DMS79 (cell line): ENCODE measurements at regions not wholly inside any gene's neighbourhood (a gene's known extent, or its start where the extent isn't known, plus 50 kb on each side); places are given as distances from the start of the nearest gene placed in this dataset.

ENCODE experiments used
- DNase-seq: peaks from one replicate; lab custom pipeline; 2025; lab: John Stamatoyannopoulos, UW

DNA sequence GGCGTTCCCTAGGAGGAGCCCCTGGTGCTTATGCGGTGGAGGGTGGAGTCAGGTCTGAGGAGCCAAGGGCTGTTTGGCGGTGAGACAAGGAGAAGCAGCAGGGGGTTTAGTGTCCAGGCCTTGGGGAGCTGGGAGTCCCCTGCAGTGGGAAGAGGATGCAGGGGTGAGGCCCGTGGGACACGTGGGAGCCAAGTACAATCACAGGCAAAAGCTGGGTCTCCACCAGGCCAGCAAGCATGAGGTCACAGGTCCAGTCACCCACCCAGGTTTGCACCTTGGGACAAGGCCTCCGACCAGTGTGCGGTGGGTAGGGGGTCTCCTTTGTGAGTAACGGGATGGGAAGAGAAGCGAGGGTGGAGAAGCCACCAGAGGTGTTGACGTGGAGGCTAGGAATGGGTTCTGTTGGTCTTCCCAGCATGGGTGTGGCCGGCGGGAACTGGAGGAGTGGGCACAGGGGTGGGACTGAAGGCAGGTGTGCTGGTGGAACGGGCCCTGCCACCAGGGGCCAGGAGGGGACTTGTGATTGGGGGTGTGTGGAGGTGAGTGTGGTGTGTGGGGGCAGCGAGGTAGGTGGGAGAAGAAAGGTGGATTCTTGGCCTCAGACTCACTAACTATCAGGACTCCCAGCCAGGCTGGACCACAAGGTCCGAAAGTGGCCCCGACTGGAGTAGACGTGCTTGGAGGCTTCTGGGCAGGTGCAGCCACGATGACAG is 953.6 kb downstream of the TBC1D22A start:
- no peak for DNase-seq

DNA sequence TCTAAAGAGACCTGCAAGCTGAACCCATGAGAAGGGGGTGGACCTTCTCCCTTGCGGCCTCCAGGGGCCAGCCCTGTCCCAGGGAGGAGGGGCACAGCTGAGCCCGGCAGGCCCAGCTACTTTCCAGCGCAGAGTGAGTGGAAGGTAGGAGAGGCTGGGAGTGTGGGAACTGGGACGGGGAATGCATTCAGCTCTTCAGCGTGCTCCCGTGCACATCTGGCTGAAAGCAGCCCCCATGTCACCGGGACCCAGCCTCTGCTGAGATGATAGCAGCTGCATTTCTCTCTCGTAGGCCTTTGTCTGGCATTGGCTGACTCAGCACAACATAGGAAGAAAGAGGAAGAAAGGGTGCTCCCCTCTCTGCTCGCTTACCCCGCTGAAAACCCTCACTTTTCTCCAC is 951.5 kb downstream of the TBC1D22A start:
- no peak for DNase-seq

DNA sequence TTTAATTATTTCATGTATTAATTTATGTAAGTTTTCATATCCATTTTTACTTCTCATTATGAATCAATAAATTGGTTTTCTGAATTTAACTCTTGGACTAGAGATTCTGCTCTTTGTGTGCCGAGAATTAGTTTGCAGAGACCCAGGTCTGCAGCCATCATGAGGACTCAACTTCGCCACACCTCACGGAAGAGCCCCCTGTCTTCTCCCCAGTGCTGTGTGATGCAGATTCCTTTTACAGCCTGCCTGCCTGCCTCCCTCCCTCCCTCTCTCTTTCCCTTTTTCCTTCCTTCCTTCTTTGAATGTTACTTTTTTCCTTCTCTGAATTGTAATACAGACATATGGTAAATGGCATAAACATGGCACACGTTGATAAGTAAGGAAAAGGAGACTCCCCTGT is 947.7 kb downstream of the TBC1D22A start:
- no peak for DNase-seq

DNA sequence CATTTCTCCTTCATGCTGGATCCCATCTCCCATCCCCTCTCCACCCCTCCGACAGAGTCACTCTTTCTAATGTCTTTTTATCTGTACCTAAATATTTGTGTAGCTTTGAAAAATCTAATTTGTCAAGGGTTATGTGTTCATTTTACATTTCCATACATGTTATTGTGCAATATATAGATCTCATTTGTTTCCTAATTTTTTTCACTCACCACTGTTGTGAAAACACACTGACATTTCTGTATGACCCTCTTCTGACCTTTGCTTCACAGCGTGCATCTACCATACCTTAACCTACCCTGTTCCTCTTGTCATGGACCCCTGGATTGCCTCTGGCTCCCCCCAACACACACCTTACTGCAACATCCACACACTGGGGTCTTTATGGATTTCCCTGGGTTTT is 942.9 kb downstream of the TBC1D22A start:
- no peak for DNase-seq

DNA sequence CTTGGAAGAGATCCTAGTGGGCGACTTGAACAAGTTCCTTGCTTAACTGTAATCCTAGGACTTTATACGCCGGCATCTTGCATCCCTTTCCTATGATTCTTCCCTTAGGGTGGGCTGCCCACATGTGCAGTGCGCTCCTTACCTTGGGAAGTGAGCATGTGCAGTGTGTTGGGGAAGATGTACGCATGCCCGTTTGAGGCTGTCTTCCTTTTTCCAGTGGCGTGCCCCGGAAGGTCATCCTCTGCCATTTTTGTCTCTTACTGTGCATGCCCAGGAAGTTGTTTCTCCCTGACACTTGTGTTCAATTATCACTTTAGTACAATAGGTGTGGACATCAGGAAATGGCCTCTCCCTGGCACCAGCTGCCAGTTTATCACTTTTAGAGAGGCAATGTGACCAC is 936.5 kb downstream of the TBC1D22A start:
- no peak for DNase-seq

DNA sequence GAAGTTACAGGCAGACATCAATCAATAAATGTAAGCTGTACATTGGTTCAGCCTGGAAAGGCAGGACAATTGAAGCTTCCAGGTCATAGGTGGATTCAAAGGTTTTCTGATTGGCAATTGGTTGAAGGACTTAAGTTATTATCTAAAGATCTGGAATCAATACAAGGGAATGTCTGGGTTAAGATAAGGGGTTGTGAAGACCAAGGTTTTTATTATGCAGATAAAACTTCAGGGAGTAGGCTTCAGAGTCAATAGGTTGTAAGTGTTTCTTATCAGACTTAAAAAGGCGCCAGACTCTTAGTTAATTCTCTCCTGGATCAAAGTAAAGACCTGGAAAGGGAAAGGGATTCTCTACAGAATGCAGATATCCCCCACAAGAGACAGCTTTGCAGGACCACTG is 935.4 kb downstream of the TBC1D22A start:
- no peak for DNase-seq

DNA sequence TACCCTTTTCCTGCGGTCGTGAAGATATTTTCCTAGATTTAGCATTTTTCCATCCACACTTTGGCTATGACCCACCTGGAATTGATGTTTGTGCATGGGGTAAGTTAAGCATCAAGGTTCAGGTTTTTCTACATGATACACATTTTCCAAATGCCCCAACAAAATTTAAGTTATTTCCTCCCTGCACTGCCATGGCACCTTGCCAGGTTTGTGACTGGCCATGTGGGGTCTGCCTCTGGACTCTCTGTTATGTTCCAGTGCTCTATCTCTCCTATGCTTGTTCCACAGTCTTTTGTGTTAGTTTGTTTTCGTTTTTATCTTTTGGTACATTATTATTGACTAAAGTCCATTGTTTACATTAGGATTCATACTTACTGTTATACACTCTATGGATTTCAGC is 934.3 kb downstream of the TBC1D22A start:
- no peak for DNase-seq

DNA sequence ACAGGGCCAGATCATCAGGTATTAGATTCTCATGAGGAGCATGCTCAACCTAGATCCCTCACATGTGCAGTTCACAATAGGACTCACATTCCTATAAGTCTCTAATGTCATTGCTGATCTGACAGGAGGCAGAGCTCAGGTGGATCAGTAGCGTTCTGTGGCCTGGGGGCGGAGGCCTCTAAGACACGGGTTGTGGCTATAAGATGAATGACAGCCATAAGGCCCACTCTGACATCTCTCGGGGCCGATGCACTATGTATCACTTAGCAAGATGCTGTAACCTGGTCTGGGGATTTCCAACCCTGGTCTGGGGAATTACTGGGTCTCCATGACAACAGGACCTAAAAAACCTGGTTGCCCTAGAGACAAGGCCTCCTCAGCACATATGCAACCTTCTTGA is 932.7 kb downstream of the TBC1D22A start:
- DNase-seq: no peak

DNA sequence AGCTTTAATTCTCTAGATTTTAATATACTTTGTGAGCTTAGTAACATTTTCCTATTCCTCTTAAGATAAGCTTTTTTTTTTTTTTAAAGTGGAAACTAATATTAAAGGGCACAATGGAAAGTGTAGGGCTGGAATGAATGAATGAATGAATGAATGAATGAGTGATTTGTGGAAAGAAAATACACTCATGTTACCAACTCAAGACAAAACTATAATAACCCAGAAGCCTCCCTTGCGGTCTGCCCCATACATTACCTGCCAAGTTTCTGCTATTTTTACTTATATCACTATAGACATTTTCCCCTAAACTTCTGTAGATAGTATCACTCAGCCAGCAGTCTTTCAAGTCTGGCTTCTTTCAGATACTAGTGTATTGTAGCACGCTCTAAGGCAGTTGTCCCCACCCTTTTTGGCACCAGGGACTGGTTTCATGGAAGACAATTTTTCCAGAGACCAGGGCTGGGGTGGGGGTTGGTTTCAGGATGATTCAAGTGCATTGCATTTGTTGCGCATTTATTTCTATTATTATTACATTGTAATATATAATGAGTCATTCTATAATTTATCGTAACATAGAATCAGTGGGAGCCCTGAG is 932.2 kb downstream of the TBC1D22A start:
- DNase-seq: no peak

DNA sequence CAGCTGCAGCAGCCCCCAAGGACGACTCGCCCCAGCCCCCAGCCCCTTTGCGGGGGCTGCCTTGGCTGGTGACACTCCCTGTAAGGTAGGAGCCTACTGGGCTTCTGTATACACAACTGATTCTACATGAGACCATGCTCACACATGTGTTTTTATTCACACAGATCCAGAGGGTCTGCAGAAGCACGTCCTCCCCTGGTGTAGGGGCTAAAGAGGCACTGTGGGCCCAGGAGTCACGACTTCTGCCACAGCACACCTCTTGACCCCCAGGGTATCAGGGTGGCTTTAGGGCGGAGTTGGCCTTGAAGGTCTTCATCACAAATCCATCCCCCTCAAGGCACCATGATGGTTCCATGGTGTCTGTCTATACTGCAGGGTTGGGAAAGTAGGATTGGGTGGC is 931.2 kb downstream of the TBC1D22A start:
- no peak for DNase-seq

DNA sequence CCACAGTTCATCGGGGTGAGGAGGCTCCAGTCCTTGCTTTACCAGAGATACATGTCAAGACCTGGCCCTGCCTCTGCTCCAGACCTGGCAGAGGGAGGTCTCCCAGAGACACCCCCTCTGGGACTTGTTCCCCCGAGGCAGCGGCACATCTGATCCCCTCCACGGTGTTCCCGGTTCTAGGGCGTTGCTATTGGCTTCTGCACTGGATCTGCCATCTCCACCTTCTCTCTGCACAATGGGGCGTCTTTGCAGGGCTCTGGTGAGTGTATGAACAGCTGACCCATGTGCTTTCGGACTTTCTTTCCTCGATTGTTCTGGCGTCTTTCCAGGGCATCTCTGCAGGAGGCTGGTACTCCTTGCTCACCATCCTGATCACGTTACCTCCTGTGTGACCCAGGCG is 930.4 kb downstream of the TBC1D22A start:
- no peak for DNase-seq

DNA sequence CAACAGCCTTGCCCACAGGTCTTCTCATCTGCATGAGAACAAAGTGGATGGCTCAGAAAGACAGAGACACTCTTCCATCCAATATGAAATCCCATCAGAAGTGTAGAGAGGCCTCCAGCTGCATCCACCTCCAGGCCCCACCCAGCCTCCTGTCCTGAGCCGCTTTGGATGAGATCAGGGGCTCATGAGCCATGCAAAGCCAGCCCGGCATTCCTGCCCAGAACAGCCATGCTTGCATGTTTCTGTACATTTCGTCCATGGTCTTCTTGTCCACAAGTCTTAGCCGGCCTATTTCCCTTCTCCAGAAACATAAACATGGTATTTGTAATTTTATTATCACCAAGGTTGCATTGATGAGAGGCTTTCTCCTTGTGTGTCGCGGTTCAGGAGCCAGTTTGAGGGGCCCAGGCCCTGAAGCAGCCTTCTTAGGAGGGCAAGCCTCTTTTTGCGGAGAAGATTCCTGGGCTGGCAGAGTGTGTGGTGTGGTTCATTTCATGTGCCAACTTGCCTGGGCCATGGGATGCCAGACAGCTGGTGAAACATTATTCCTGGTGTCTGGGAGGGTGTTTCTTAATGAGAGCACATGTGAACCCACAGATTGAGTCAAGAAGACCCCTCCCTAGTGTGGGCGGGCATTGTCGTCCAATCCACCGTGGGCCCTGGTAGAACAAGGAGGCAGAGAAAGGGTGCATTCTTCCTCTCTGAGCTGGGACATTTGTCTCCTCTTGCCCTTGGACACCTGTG is 928.9 kb downstream of the TBC1D22A start:
- no peak for DNase-seq

DNA sequence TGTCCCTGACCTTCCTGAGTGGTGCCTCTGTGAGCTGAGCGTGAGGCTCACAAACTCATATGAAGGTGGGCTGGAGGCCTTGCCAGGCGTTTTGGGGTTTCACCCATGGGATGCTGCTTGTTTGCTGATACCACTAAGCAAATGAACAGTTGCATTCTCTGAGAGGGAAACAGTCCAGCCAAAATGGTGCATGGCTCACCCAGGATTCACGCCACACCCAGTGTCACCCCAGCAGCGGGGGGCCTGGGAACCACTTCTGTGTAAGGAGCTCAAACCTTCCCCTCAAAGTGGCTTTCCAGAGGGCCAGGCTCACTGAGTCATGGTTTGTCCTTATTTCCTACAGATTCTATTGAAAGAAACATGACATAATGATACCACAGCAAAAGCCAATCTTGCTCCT is 928.1 kb downstream of the TBC1D22A start:
- no peak for DNase-seq

DNA sequence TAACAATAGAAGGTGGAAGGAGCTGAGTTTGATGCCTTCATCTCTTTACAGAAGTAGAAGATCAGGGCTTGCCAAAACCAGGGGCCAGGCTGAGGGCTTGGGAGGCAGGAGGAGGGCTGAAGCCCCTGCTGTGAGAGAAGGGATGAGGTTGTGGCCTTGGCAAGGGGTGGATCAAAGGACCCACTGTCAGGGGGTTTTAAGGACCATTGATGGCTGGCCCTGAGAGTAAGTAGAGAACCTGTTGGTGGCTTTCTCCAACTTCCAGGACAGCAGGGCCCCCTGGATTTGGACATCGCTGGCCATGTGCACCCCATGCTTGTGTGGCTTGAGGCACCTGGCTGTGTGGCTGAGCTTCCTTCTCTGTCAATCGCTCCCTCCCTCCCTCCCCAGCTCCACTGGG is 927.7 kb downstream of the TBC1D22A start:
- no peak for DNase-seq

DNA sequence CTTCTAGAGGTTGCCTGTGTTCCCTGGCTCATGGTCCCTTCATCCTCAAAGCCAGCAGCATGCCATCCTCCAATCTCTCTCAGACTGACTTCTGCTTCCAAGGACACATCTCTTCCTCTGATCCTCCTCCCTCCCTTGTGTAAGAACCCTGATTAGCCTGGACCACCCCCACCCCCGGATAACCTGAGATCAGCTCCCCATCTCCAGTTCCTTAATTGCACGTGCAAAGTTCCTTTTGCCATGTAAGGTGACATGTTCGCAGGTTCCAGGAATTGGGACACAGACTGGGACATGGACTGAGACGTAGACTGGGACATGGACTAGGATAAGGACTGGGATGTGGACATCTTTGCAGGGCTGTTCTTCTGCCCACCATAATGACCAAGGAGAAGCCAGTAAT is 925.3 kb downstream of the TBC1D22A start:
- DNase-seq: no peak

DNA sequence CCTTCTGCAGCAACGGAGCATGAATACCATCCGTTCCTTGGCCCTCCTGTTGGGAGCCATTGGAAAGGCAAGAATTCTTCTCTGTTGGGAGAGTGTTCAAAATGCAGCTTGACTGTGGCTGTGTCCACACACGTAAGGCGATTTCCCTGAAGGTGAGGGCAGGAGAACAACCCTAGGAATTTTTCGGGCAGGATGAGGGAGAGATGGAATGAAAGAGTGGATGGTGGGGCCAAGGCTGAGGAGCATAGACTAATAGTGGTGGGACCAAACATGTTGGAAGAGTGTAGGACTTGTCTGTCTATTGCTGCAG is 924.9 kb downstream of the TBC1D22A start:
- no peak for DNase-seq

DNA sequence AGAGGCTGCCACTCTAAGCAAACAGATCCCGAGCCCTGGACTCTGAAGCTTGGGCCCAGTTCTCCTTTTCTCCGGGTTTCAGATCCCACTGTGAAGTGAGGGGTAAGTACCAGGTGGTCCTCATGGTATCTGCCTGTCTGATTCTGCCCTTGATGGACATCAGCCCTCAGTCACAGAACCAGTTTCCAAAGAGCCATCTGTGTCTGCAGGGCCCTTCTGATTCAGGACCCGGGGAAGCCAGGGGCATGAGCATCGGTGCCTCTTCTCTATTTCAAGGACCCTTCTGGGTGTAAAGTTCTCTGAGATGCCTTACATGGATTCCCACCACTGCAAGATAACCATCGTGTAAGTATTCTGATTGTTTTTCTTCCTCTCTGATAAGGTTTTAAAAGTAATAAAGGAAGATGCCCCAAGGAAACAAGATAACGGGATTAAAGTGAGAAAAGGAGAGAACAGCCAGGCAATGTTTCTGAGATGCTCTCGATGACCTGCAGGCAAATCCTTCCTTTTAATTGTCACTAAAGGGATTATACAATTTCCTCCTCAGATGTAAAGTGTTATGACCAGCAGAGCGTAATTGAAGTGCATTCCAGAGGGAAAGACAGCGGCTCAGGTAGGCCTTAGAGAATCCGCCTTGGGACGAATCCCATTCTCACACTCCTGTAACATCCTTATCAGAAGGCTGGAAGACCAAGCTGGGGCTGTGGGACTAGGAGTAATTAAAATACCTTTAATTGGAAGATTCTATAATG is 924.3 kb downstream of the TBC1D22A start:
- DNase-seq: no peak

DNA sequence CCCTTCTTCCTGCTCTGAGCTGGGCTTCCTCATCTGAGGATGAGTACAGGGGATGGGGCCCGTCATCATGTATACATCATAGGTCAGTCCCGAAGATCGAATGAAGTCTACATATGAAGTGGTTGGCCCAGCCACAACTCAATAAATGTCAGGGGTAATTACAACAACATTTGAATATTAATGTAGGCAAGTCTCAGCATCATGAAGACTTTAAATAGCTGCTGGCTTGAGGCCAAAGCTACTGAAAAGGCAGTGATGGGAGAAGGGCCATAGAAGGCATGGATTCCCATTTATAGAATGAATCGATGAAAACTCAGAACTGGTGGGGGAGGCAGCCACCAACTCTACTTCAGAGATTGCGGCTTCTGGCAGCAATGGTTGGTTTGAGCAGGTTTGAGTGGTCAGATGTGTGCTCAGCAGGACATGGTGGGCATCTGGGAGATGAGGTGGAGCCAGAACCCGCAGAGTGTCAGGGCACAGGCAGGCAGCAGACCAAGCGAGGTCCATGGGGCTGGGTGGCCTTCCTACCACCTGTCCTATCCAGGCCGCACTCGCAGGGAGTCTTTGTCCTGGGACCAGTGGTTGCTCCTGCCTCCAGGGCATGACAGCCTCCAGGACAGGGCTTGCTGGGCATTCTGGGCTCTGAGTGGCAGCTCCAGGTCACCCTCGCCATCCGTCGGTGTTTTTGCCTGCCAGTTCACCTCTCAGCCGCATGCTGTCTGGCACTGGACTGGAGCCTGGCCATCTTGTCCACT is 919.1 kb downstream of the TBC1D22A start:
- DNase-seq: no peak

DNA sequence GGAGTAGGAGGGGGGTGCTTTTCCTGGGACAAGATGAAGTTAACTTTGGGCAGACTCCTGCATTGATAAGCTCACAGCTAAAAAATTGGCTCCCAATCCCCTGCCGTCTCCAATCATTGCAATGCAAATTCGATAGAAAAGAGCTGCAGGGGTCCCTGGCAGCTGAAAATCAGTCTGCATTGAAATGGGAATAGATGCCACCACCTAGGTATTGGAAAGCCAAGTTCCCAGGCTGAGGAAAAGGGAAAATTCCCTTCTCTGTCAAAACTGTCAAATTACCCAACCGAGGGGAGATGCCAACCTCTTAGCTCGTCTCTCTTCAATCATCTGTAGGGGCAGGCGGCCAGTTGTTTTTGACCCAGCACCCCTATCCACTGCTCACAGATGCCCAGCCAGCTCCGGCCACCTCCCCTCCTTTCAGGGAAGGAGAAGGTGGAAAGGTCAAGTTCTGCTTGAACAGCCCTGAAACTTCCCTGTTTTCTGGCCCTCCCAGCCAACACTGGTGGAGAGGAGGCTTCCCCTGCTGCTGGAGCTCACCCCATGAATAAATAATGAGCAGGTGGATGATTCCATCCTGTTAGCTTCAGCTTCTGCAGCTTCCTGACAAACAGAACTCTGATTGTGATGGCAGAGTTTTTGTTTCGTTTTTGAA is 916.3 kb downstream of the TBC1D22A start:
- no peak for DNase-seq

DNA sequence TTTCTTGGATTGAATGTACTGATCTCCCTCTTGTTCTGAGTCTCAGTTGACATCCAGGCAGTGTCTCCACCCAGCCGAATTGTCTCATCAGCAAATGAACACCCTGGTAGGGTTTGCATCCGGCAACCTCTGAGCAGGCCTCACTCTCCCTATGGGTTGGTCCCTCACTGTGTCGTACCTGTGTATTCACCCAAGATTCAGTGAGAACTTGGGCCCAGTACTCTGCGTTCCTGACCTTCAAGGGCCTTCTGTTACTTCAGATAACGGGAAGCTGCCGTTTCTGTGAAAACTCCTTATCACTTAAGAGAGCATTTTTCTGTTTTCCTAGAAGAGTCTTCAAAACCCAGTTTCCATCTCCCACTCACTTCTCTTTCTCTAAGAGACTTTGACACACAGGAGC is 915.6 kb downstream of the TBC1D22A start:
- no peak for DNase-seq

DNA sequence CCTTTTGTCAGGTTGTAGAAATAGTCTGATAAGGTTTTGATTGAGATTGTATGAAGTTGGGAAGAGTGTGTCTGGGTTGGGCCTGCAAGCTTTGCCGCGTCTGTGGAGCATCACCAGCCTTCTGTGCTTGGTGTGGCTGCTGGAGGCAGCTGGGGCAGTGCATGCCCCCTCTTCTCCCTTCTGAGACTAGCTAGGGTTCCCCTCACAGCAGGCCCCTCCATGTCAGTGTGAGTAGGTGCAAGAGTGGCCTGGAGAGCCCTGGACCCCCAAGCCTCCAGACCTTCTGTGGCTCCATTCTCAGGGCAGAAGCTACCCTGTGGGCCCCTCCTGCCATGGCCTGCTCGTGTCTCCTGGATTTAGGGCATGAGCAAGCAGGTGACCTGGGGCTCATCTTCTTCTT is 914.2 kb downstream of the TBC1D22A start:
- DNase-seq: no peak

DNA sequence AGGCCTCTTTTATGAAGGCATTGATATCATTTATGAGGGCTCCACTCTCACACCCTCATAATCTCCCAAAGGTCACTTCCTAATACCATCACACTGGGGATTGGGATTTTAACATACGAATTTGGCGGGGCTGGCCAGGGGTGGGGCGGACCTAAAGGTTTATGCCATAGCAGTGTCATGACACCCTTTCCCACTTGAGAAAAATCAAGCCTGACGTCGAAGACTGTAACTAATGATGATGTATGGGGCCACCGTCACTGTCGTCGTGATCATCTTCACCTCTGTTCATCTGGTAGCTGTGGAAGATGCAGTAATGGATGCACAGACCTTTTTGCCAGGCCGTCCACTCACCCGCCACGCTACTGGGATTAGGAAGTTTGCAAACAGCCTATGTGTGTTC is 912.1 kb downstream of the TBC1D22A start:
- no peak for DNase-seq
